ENCODE measurements at regions not wholly inside any gene's neighbourhood (a gene's known extent, or its start where the extent isn't known, plus 50 kb on each side); places are given as distances from the start of the nearest gene placed in this dataset.
A peak's percentile ranks its signal among the peaks of the same experiment; 100 is the strongest.

DNA sequence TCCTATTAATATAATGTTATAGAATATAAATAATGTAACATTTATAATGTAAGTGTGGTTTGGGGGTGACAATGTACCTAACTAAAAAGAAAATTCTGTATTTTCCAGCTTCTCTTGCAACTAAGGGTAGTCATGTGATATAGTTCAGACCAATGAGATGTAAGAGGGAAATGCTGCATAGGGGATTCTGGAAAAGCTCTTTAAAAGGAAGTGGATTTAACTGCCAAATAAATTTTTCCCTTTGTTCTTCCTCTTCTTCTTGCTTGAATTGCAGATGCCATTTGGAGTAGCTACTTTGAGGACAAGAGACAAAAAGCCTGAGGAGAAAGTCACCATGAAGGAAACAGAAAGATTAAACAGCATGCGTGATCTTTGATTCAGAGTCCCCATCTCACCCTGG lies 194.3 kb downstream of the PTEN start:
- DNase-seq: no peak
- in situ Hi-C loops (cut with MboI; ENCODE audit: low pct_unique_long_range_greater_than_20kb, low sequenced_read_pairs): no loop called here

DNA sequence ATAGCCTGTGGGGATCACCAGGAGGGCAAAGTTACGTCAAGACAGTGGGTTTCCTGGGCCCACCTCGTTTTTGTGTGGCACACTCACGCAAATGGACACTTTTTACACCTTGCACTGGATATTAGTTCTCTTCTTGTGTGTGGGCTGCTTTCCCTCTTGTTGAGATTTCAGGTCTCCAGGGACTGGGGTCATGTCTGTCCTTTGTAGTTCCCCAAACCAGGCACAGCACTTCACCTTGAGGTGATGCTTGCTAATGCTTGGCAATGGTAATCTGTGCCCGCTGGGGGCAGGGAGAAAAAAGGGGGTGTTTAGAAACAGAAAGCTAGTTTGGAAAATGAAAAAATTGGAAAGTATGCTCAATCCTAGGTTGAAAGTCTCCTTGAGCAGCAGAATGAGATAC lies 195.3 kb downstream of the PTEN start:
- in situ Hi-C loops (cut with MboI; ENCODE audit: low pct_unique_long_range_greater_than_20kb, low sequenced_read_pairs): no loop called here

DNA sequence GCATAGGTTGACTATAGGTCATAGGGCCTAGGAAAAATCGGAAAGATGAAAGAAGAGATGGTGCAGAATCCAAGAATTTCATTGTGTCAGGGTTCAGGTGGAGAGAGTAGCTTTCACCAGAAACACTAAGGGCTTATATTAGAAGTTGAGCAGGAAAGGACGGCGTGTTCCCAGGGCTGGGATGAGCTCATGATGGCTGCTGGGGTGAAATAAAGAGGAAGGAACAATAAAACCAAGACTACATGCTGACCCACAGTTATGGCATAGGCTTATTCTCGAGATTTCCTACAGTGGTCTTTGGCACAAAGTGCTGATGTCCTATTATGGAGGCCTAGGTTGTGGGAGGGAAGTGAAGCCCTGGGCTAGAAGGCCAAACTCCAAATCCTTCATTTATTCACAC lies 195.8 kb downstream of the PTEN start:
- no peak for DNase-seq

More for the DNA sequence above, 195.3 kb downstream of the PTEN start:
- no peak for DNase-seq

DNA sequence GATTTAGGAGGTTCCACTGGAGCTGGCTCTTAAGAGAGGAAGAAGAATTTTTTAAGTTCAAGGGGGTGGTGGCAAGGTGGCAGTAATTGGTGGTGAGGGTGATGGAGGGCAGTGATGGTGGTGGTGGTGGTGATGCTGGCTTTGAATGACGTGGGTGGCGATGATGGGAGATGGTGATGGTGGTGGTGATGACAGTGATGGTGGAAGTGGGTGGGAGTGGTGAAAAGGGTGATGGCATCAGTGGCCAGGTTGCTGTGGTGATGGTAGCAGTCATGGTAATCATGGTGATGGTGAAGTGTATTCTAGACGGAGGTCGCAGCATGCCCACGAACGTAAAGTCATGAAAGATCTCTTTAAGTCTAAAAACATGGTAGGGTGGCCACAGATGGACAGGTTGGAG lies 197.3 kb downstream of the PTEN start:
- no peak for DNase-seq

More for the DNA sequence above, 195.8 kb downstream of the PTEN start:
- in situ Hi-C loops (cut with MboI; ENCODE audit: low pct_unique_long_range_greater_than_20kb, low sequenced_read_pairs): no loop called here

DNA sequence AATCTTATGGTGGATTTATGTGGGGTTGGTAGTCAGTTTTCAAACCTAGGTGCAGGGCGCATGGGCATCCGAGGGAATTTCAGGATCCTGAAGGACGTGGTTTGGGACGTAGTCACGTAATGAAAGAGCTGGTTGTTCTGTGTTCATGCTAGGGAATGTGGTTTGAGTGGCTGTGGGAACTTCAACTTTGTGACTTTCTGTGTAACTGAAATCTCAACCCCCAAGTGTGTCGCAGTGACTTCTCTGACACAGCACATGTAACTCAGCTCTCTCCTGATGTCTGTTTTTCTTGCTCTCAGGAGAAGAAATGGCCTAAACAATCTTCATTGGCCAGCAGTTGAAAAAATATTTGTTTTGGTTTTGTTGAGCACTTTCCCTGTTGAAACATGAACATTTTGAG lies 199.0 kb downstream of the PTEN start:
- no peak for DNase-seq
- in situ Hi-C loops (cut with MboI; ENCODE audit: low pct_unique_long_range_greater_than_20kb, low sequenced_read_pairs): no loop called here

More for the DNA sequence above, 197.3 kb downstream of the PTEN start:
- in situ Hi-C loops (cut with MboI; ENCODE audit: low pct_unique_long_range_greater_than_20kb, low sequenced_read_pairs): no loop called here

DNA sequence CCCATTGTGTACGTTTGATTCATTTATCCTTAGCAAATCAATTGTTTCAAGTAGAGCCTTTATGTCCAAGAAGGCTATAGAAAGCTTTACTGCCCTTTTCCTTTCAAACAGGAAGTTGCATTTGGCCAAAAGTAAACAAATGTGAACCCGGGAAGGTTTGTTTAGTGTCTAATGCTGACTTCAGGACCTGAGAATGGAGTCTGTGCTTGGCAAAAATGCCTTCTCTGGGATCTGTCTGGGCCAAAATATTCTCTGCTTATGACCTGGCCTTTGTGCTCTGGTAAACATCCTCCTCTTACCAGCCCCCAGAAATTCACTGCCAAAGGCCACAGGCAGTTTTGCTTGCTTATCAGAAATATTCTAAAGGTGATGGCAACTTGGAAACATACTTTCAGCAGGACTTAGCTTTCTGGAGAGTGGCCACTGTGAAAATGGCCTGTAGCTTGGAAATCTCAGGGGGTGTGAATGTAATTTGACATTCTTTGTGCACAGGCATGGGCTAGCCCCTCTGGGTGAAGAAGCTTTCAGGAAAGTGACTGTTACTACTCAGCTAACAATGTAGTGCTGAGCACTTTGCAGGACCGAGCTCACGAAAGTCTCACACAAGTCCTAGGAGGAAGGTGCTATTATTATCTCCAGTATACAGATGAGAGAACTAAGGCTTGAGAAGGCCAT lies 199.5 kb downstream of the PTEN start:
- in situ Hi-C loops (cut with MboI; ENCODE audit: low pct_unique_long_range_greater_than_20kb, low sequenced_read_pairs): no loop called here
- no peak for DNase-seq

DNA sequence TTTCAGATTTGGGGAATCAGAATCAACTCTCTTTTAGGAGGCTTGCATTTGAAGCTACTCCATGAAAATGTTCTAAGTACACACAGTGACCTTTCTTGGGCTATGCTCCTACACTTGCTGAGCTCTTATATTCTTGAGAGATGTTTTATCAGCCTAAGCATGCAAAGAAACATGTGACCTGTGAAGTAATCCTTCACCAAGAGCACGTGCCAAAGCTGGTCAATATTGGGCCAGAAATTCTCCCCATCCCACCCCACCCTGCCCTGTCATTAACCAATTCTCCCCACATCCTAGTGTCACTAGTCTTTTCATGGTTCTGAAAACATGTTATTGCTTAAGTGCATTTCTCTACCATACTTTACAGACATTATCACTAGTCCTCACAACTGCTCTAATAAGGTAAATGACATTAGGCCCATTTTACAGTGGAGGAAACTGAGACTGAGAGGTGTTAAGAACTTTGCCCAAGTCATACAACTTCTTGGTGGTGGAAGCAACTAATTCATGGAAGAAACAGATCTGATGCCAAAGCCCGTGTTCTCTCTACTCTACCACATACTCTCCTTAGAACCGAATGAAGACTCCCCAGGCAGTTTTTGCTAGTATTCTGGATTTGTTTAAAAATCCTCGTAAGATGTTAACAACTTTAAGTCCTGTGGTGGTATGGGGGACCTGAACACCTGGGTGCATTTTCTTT lies 200.6 kb downstream of the PTEN start:
- in situ Hi-C loops (cut with MboI; ENCODE audit: low pct_unique_long_range_greater_than_20kb, low sequenced_read_pairs): no loop called here
- no peak for DNase-seq

DNA sequence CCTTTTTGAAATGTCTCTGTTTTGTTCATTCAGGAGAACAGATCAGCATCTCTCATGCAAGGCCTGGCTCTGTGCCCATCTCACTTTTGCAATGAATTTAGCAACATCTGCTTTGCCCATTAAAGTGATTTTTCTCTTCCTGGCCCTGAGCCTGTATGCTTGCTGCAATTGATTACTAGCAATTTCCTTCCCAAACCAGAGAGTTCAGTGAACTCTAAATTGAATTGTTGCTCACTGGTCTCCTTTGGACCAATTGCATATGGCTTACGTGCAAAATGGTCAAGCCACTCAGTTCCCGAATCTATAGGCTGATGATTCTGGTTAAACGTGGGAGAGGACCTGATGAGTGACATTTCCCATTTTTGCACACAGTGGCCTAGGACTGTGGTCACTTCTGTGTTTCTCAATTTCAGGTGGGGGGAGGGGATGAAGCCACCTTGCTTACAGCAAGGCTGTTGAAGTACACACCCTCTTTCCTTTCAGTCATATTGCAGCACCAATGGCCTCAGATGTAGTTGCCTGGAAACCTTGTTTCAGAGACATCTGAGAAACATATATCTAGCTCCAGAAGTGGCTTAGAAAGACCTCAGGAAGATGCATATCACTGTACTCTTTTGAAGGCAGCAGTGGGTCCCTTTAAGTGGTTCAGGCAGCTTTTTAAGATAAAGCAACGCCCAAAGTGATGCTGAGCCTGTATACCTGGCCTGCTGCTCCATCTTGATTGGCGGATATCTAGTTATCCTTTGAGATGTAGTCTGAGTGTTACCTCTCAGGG lies 201.4 kb downstream of the PTEN start:
- in situ Hi-C loops (cut with MboI; ENCODE audit: low pct_unique_long_range_greater_than_20kb, low sequenced_read_pairs): no loop called here
- DNase-seq: peak; percentile 93

DNA sequence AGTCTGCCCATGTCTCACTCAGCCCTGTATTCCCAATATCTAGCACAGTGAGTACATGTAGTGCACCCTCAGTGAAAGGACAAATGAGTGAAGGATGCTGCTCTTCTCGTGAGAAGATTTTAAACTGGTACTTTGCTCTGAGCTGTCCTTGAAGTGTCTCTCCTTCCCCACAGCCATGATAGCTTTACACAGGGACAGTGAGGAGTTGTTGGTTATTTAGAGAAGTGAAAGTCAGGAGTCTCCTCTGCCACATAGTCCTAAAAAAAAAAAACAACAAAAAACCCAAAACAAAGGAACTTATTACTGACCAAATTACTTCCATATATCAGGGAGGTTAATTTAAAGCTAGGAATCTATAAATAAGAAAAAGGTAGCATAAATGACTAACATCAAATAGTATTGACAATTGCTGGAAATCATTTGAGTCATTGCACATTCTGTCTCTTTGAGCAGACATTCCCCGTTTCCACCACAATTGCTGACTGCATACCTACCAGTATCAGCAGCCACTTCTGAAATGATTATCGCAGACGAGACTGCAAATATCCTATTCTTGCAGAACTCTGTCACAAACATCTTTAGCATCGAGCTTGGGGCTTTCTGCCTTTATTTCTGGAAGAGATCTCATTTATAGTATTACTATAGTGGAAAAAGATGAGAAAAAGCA lies 202.1 kb downstream of the PTEN start:
- no peak for DNase-seq
- in situ Hi-C loops (cut with MboI; ENCODE audit: low pct_unique_long_range_greater_than_20kb, low sequenced_read_pairs): no loop called here

DNA sequence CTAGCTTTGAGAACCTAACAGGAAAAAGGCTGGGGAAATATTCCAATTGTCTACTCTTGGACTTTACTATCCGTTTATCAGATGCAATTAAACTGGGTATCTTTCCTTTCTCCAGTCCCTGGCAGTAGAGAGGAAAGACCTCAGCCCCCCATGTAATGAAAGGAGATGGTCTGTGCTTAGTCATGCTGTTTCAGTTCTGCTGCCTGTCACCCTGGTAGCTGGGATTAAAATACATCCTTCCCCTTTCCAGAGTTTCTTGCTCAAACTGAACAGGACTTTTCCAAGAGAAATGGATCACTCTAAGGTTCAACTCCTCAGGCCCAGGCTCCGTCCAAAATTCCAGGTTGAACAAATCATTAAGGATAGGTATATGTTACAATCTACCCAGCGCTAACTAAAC lies 202.9 kb downstream of the PTEN start:
- in situ Hi-C loops (cut with MboI; ENCODE audit: low pct_unique_long_range_greater_than_20kb, low sequenced_read_pairs): no loop called here
- no peak for DNase-seq

DNA sequence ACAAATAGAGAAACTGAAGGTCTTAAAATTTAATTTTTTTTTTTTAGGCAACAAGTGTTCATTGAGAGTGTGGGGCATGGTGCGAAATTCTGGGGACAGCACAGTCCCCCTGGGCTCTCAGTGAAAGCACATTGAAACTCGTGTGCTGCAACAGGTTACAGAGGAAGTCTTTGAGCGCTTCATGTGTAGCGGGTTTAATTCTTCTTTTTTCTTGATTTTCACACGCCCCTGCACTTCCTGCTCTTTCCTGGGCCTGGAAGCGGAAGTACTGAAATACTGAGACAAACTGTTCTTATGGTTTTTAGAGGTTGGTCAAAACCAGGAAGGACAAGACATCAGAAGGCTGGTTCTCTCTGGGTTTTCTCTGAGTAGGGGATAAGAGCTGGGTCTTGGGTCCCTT lies 203.5 kb downstream of the PTEN start:
- peak; percentile 82 for DNase-seq
- in situ Hi-C loops (cut with MboI; ENCODE audit: low pct_unique_long_range_greater_than_20kb, low sequenced_read_pairs): no loop called here

DNA sequence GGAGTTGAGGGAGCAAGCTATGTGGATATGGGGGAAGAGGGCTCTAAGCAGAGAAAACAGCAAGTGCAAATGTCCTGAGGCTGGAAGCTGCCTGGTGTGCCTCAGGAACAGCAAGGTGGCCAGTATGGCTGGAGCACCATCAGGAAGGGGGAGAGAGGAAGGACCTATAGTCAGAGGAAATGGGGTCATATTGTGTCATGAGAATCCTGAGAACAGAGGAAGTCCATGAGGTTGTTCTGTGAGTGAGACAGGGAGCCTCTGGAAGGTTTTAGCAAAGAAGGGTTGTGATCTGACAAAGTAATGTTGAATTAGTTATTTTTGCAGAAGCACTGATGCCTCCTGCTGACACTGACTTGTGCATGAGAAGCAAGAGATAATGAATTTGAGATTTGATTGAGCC lies 204.3 kb downstream of the PTEN start:
- no peak for DNase-seq
- in situ Hi-C loops (cut with MboI; ENCODE audit: low pct_unique_long_range_greater_than_20kb, low sequenced_read_pairs): no loop called here

DNA sequence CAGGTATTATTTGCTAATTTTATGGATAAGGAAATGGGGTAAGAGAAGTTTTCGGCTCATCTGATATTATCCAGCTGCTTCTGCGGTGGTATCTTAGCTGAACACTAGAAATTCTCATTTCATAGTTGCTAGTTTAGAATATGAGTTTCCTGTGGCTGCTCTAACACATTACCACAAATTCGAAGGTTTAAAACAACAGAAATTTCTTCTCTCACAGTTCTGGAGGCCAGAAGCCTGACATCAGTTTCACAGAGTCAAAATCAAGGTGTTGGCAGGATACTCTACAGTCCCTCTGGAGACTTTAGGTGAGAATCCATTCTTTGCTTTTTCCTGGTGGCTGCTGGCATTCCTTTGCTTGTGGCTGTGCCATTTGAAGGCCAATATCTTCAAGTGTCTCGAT lies 205.9 kb downstream of the PTEN start:
- no peak for DNase-seq
- in situ Hi-C loops (cut with MboI; ENCODE audit: low pct_unique_long_range_greater_than_20kb, low sequenced_read_pairs): no loop called here

DNA sequence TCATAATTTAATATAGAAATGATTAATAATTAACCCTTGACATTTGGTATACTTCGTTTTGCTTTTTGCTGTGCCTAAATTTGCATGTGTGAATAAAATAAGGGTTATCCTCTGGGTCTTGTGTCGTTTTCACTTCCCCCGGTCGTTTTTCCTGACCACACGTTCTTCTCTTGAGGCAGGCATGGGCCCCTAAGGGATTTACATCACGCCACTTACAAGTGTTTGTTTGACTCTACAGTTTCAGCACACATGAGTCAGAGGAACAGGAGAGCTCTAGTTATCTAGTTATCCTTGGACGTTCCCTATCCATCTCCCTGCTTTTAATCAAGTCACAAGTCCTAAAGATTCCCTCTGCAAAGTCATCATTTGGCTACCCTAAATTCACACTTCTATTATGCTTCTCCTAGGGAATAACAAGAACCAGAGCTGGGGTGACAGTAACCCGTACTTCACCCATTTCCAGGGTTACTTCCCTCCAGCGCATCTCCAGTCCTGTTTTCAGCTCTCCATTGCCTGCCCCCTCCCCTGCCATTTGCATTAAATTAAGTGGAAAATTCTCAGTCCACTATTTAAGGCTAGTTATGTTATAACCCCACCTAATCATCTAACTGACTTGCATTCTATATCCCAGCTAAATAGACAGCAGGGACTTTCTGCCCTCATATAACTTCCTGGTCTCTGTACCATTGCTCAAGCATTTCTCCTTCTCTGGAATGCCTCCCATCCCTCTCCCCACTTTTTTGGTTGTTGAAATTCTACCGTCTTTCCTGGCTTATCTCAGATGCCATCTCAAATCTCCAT lies 206.9 kb downstream of the PTEN start:
- in situ Hi-C loops (cut with MboI; ENCODE audit: low pct_unique_long_range_greater_than_20kb, low sequenced_read_pairs): no loop called here
- no peak for DNase-seq

DNA sequence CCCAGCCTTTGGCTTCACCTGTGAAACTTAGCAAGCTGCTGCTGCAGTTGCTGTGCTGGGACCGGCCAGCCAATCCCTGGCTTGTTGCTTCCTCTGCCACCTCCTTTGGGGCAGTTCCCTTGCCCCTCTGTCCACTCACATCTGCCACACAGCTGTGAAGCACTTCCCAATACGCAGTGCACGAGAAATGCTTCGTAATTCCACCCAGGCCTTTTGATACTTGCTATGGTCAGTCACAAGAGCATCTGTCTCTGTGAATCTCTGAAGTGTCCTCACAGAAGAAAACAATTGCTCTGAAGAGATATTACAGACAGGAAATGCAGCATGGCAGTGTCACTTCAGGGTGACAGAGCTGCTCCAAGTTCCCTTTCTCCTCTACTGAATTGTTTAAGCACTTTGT lies 208.5 kb downstream of the PTEN start:
- in situ Hi-C loops (cut with MboI; ENCODE audit: low pct_unique_long_range_greater_than_20kb, low sequenced_read_pairs): no loop called here
- no peak for DNase-seq

DNA sequence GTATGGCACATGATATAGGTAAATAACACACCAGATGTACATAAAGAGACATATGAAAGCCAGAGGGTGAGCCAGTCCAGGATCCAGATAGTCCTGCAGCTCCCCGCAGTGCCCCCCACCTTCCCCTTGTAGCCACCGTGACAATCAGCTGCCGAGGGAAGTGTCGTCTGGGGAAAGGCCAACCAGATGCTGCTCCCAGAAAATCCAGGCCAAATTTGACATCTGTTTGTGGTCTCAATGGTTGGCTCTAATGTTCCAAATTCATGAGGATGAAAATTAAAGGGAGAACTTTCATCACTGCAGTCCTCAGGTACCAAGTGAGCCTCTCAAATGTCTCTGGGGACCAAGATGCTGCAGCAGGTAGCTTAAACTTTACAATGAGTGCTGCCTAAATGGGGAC lies 210.3 kb downstream of the PTEN start:
- in situ Hi-C loops (cut with MboI; ENCODE audit: low pct_unique_long_range_greater_than_20kb, low sequenced_read_pairs): no loop called here
- no peak for DNase-seq

DNA sequence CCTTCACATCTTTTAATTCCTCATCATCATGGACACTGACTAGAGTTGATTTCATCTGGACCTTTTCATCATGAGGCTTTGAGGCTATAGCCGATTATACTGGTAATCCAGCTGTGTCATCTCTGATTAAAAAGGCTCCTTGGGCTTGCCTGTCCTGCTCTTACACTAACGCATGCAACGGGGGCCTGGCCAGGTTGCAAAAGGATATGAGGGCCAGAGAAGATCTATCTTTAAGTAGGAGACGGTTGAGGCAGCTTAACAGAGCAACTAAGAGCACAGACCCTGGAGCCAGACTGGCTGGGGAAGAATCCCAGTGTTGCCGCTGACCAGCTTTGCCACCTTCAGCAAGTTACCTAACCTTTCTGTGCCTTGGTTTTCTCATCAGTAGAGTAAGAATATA lies 211.5 kb downstream of the PTEN start:
- in situ Hi-C loops (cut with MboI; ENCODE audit: low pct_unique_long_range_greater_than_20kb, low sequenced_read_pairs): no loop called here
- DNase-seq: no peak

DNA sequence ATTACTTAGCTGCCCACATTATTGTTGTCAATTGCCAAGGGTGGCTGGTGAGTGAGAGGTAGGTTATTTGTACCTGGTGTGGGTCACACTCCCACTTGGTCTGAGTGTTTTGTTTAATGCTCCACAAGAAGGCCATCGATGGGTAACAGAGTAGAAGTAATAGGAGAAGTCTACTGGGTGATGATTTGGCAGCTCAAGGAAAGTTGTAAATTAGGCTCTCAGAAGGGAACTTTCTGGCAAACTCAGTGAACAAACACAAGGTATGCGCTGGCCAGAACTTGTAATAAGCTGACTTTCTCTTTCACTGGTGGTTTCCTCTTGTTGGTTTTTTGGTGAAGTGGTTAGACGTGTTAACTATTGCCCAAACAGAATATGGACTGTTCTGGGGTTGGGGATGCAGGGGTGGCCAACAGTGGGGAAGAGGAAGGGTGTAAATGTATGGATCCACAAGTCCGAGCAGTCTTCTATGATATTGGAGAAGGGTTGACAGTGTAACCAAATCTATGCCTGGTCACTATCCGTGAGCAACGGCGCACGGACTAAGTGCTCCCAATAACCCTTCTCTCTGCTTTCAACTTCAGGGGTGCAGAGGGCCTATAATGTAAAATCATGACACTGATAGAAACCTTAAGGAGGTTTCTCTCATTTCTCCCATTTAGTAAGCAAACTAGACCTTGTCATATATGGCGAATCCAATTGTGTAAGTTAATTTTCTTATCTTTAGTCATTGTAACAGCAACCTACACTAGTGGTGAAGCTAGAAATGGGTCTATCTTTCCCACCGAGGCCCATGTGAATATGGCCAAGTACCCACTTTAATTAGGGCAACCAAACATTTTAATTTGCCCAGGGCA lies 212.8 kb downstream of the PTEN start:
- no peak for DNase-seq
- in situ Hi-C loops (cut with MboI; ENCODE audit: low pct_unique_long_range_greater_than_20kb, low sequenced_read_pairs): no loop called here
